ENCODE measurements at regions not wholly inside any gene's neighbourhood (a gene's known extent, or its start where the extent isn't known, plus 50 kb on each side); places are given as distances from the start of the nearest gene placed in this dataset.

DNA sequence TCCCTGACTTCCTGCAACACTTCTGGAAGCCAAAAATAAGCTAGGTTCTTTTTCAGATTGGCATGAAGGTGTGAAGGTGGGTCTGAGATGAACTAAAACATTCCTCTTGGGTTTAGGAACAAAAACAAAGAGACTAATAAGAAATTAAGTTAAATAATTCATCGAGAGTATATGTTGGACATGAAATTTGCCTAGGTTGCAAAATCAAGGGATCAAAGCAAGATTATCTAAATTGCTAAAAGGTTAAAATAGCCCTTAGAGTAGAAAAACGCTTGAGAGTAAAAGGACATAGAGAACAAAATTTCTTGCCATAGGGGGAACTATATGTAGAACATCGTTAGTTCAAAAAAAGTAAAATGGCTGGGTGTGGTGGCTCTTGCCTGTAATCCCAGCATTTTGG is 845.9 kb upstream of the NXPH2 start:
- peaks cover 0 to 3% (median 0%) of the 10 kb centered on the region in 4 donors for H3K9me3 ChIP-seq (ENCODE audit: control insufficient read depth in 4 of 4, insufficient read depth in 3 of 4, low read length in 3 of 4)
- H3K27ac ChIP-seq (ENCODE audit: low read depth in 1 of 2, low read length in 1 of 2), result no peak overlapping the region
- no peak overlapping the region for H3K9ac ChIP-seq (ENCODE audit: insufficient read depth in 1 of 2, low read length in 2 of 2)
- no peak overlapping the region for H3K4me3 ChIP-seq
- TF ChIP-seq, protein P1, sequence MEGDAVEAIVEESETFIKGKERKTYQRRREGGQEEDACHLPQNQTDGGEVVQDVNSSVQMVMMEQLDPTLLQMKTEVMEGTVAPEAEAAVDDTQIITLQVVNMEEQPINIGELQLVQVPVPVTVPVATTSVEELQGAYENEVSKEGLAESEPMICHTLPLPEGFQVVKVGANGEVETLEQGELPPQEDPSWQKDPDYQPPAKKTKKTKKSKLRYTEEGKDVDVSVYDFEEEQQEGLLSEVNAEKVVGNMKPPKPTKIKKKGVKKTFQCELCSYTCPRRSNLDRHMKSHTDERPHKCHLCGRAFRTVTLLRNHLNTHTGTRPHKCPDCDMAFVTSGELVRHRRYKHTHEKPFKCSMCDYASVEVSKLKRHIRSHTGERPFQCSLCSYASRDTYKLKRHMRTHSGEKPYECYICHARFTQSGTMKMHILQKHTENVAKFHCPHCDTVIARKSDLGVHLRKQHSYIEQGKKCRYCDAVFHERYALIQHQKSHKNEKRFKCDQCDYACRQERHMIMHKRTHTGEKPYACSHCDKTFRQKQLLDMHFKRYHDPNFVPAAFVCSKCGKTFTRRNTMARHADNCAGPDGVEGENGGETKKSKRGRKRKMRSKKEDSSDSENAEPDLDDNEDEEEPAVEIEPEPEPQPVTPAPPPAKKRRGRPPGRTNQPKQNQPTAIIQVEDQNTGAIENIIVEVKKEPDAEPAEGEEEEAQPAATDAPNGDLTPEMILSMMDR (IDR thresholded peaks at IDR 0.05; ENCODE audit: control extremely low read depth, extremely low read depth), result no peak
- H3K36me3 ChIP-seq (ENCODE audit: control insufficient read depth in 4 of 4, insufficient read depth in 4 of 4, low read length in 4 of 4), result no peaks in the 10 kb centered on the region
- ATAC-seq (ENCODE audit: insufficient read depth, low FRiP score), result no peak
- H3K4me1 ChIP-seq (ENCODE audit: control insufficient read depth in 5 of 5, insufficient read depth in 5 of 5, low read length in 5 of 5), result no peaks in the 10 kb centered on the region
- 86 to 89% methylated on average over 3 of the region's 3 CpGs for WGBS, 2 donors
- DNase-seq, result no peak
- H3K27me3 ChIP-seq (ENCODE audit: control insufficient read depth in 3 of 3, insufficient read depth in 3 of 3, low read length in 2 of 3), result no peaks in the 10 kb centered on the region

DNA sequence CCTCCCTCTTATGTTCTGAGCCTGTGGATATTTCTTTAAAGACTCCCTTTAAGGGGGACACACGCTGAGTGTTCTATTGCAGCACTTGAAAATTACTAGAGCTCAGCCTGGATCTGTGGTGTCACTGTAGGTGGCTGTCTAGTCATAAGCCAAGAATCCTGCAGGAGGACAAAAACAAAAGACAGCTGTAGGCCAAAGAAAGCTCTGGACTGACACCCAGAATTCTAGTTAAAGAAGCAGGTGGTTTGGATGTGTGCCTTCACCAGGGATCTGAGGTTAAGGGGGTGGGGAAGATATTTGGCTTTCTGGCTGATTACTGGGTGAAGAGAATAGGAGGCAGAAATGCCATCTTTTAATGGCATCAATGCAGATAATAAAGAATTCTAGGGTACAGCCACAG is 842.5 kb upstream of the NXPH2 start:
- Histone ChIP-seq H3K4me1 (ENCODE audit: control insufficient read depth in 5 of 5, insufficient read depth in 5 of 5, low read length in 5 of 5) (no peaks in the 10 kb centered on the region), H3K36me3 (ENCODE audit: control insufficient read depth in 4 of 4, insufficient read depth in 4 of 4, low read length in 4 of 4) (no peaks in the 10 kb centered on the region), H3K4me3 (no peak overlapping the region), H3K9me3 (ENCODE audit: control insufficient read depth in 4 of 4, insufficient read depth in 3 of 4, low read length in 3 of 4) (peaks cover 0 to 8% (median 4%) of the 10 kb centered on the region in 4 donors), H3K9ac (ENCODE audit: insufficient read depth in 1 of 2, low read length in 2 of 2) (no peak overlapping the region), H3K27ac (ENCODE audit: low read depth in 1 of 2, low read length in 1 of 2) (no peak overlapping the region), H3K27me3 (ENCODE audit: control insufficient read depth in 3 of 3, insufficient read depth in 3 of 3, low read length in 2 of 3) (no peaks in the 10 kb centered on the region)
- ATAC-seq (ENCODE audit: insufficient read depth, low FRiP score) (no peak), DNase-seq (no peak)
- WGBS, 2 donors, result 74 to 79% methylated on average over 1 of the region's 1 CpG
- TF ChIP-seq, protein P1 (IDR thresholded peaks at IDR 0.05; ENCODE audit: control extremely low read depth, extremely low read depth), result no peak

GRCh38 chr2:139617747-139618146 is 837.6 kb upstream of the NXPH2 start:
- Histone ChIP-seq H3K27me3 (ENCODE audit: control insufficient read depth in 3 of 3, insufficient read depth in 3 of 3, low read length in 2 of 3) (no peaks in the 10 kb centered on the region), H3K4me1 (ENCODE audit: control insufficient read depth in 5 of 5, insufficient read depth in 5 of 5, low read length in 5 of 5) (no peaks in the 10 kb centered on the region), H3K27ac (ENCODE audit: low read depth in 1 of 2, low read length in 1 of 2) (no peak overlapping the region), H3K4me3 (no peak overlapping the region), H3K9me3 (ENCODE audit: control insufficient read depth in 4 of 4, insufficient read depth in 3 of 4, low read length in 3 of 4) (peaks cover 0 to 8% (median 4%) of the 10 kb centered on the region in 4 donors), H3K36me3 (ENCODE audit: control insufficient read depth in 4 of 4, insufficient read depth in 4 of 4, low read length in 4 of 4) (no peaks in the 10 kb centered on the region), H3K9ac (ENCODE audit: insufficient read depth in 1 of 2, low read length in 2 of 2) (no peak overlapping the region)
- DNase-seq (no peak), ATAC-seq (ENCODE audit: insufficient read depth, low FRiP score) (no peak)
- TF ChIP-seq, protein P1 (IDR thresholded peaks at IDR 0.05; ENCODE audit: control extremely low read depth, extremely low read depth), result no peak

GRCh38 chr2:139613264-139613663 is 833.1 kb upstream of the NXPH2 start:
- TF ChIP-seq, protein P1 (IDR thresholded peaks at IDR 0.05; ENCODE audit: control extremely low read depth, extremely low read depth), result no peak
- 91 to 95% methylated on average over 3 of the region's 3 CpGs for WGBS, 2 donors
- peaks cover 0 to 4% (median under 1%) of the 10 kb centered on the region in 4 donors for H3K9me3 ChIP-seq (ENCODE audit: control insufficient read depth in 4 of 4, insufficient read depth in 3 of 4, low read length in 3 of 4)

More at GRCh38 chr2:139613264-139613663, 833.1 kb upstream of the NXPH2 start:
- Histone ChIP-seq H3K36me3 (ENCODE audit: control insufficient read depth in 4 of 4, insufficient read depth in 4 of 4, low read length in 4 of 4) (no peaks in the 10 kb centered on the region), H3K27me3 (ENCODE audit: control insufficient read depth in 3 of 3, insufficient read depth in 3 of 3, low read length in 2 of 3) (no peaks in the 10 kb centered on the region), H3K27ac (ENCODE audit: low read depth in 1 of 2, low read length in 1 of 2) (no peak overlapping the region), H3K9ac (ENCODE audit: insufficient read depth in 1 of 2, low read length in 2 of 2) (no peak overlapping the region), H3K4me3 (no peak overlapping the region), H3K4me1 (ENCODE audit: control insufficient read depth in 5 of 5, insufficient read depth in 5 of 5, low read length in 5 of 5) (no peaks in the 10 kb centered on the region)
- DNase-seq (no peak), ATAC-seq (ENCODE audit: insufficient read depth, low FRiP score) (no peak)

All from lung (tissue), 11 donors.